MM.1S (cell line): ENCODE measurements at regions not wholly inside any gene's neighbourhood (a gene's known extent, or its start where the extent isn't known, plus 50 kb on each side); places are given as distances from the start of the nearest gene placed in this dataset.

ENCODE experiments used
- DNase-seq: peaks from one replicate; pipeline ENCODE4 v3.0.0-alpha.2; 2015
- H2AFZ ChIP-seq: fragments of 300-600 bp; sonication (generic); 2 replicates; pipeline ENCODE4 v1.6.0; 2016; ENCODE audit warnings: antibody characterized with exemption, low read length
- H3F3A ChIP-seq: fragments of 300-600 bp; sonication (generic); 2 replicates; pipeline ENCODE4 v1.6.1; 2016; ENCODE audit warnings: mild to moderate bottlenecking, antibody characterized with exemption, low read length, moderate library complexity, mixed read lengths; ENCODE audit not compliant: insufficient read depth
- H3K27ac ChIP-seq: fragments of 300-600 bp; sonication (generic); 2 replicates; pipeline ENCODE4 v1.5.1; 2016; ENCODE audit warnings: mild to moderate bottlenecking, low read length
- H3K27me3 ChIP-seq: fragments of 300-600 bp; sonication (generic); replicated peaks from 2 replicates; pipeline ENCODE4 v1.6.0; 2016; ENCODE audit warnings: low read length; ENCODE audit not compliant: insufficient read depth
- H3K36me3 ChIP-seq: fragments of 300-600 bp; sonication (generic); replicated peaks from 2 replicates; pipeline ENCODE4 v1.6.1; 2016; ENCODE audit warnings: mild to moderate bottlenecking, low read length, mixed read lengths; ENCODE audit not compliant: insufficient read depth
- H3K4me1 ChIP-seq: fragments of 300-600 bp; sonication (generic); 2 replicates; pipeline ENCODE4 v1.6.1; 2016; ENCODE audit warnings: low read length, mixed read lengths
- H3K4me2 ChIP-seq: fragments of 300-600 bp; sonication (generic); 2 replicates; pipeline ENCODE4 v1.6.0; 2016; ENCODE audit warnings: low read depth, low read length
- H3K4me3 ChIP-seq: fragments of 300-600 bp; sonication (generic); 2 replicates; pipeline ENCODE4 v1.5.1; 2016; ENCODE audit warnings: low read length, mixed read lengths
- H3K79me2 ChIP-seq: fragments of 300-600 bp; sonication (generic); 2 replicates; pipeline ENCODE4 v1.6.1; 2016; ENCODE audit warnings: mixed run types, low read length, mixed read lengths
- H3K9ac ChIP-seq: fragments of 300-600 bp; sonication (generic); 2 replicates; pipeline ENCODE4 v1.6.1; 2016; ENCODE audit warnings: low read length, mixed read lengths
- H3K9me2 ChIP-seq: fragments of 300-600 bp; sonication (generic); replicated peaks from 2 replicates; pipeline ENCODE4 v1.6.1; 2016; ENCODE audit warnings: mild to moderate bottlenecking, low read length, mixed read lengths; ENCODE audit not compliant: insufficient read depth
- H3K9me3 ChIP-seq: fragments of 300-600 bp; sonication (generic); replicated peaks from 2 replicates; pipeline ENCODE4 v1.6.1; 2016; ENCODE audit warnings: mild to moderate bottlenecking, low read length, mixed read lengths; ENCODE audit not compliant: insufficient read depth
- H4K20me1 ChIP-seq: fragments of 300-600 bp; sonication (generic); 2 replicates; pipeline ENCODE4 v1.6.1; 2016; ENCODE audit warnings: mild to moderate bottlenecking, low read length, moderate library complexity, mixed read lengths; ENCODE audit not compliant: insufficient read depth
- EZH2 ChIP-seq: fragments of 300-600 bp; sonication (generic); optimal IDR thresholded peaks from 2 replicates; pipeline ENCODE3; 2017; ENCODE audit warnings: low read depth, mild to moderate bottlenecking, antibody characterized with exemption, low read length, mixed read lengths
- EZH2phosphoT487 ChIP-seq: fragments of 300-600 bp; sonication (generic); IDR thresholded peaks from 2 replicates; pipeline ENCODE4 v1.6.1; 2018; ENCODE audit warnings: antibody characterized with exemption, low read length
- TF ChIP-seq, protein P1 (sequence below): fragments of 300-600 bp; sonication (generic); IDR thresholded peaks from 2 replicates; pipeline ENCODE4 v1.5.1; 2016; ENCODE audit warnings: antibody characterized with exemption, low read length, mixed read lengths

DNA sequence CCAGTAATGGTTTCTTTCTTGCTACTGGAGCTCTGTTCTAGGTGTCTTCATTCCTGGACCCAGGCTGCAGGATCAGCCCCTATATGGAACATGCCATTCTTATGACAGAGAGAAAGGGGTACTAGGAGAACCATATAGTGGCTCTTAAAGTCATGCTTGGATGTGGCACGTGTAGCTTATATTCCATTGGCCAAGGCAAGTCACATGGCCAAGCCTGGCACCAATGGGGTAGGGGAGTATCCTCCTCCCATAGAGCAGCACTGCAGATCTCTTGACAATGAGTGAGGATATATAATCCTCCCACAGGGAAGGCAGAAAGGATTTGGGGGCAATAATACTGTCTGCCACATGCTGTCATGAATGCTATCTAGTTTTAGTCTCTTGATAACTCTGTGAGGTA lies 193.3 kb downstream of the PALM2AKAP2 start:
- no peaks in the 10 kb centered on the region for H3K79me2 ChIP-seq
- H3K36me3 ChIP-seq: no peaks in the 10 kb centered on the region
- no peak for DNase-seq
- no peaks in the 10 kb centered on the region for H3K9me3 ChIP-seq
- peak overlapping the region; percentile 63 for H3K4me2 ChIP-seq
- no peaks in the 10 kb centered on the region for H3K9me2 ChIP-seq
- peaks cover 18% of the 10 kb centered on the region for H3F3A ChIP-seq
- H3K27ac ChIP-seq: peak overlapping the region; percentile 75; the same call in 1 of the 2 replicates
- H2AFZ ChIP-seq: 0 out of 2 replicates have a peak overlapping the region, but pooled peaks have one; percentile 51
- H3K27me3 ChIP-seq: no peaks in the 10 kb centered on the region
- TF ChIP-seq, protein P1, sequence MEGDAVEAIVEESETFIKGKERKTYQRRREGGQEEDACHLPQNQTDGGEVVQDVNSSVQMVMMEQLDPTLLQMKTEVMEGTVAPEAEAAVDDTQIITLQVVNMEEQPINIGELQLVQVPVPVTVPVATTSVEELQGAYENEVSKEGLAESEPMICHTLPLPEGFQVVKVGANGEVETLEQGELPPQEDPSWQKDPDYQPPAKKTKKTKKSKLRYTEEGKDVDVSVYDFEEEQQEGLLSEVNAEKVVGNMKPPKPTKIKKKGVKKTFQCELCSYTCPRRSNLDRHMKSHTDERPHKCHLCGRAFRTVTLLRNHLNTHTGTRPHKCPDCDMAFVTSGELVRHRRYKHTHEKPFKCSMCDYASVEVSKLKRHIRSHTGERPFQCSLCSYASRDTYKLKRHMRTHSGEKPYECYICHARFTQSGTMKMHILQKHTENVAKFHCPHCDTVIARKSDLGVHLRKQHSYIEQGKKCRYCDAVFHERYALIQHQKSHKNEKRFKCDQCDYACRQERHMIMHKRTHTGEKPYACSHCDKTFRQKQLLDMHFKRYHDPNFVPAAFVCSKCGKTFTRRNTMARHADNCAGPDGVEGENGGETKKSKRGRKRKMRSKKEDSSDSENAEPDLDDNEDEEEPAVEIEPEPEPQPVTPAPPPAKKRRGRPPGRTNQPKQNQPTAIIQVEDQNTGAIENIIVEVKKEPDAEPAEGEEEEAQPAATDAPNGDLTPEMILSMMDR: no peak
- TF ChIP-seq EZH2phosphoT487 (no peak), EZH2 (no peak)
- H3K9ac ChIP-seq: no peak overlapping the region
- no peak overlapping the region for H3K4me3 ChIP-seq
- H3K4me1 ChIP-seq: peaks cover 53% of the 10 kb centered on the region
- no peaks in the 10 kb centered on the region for H4K20me1 ChIP-seq

- TF ChIP-seq EZH2 (no peak), EZH2phosphoT487 (no peak)
- TF ChIP-seq, protein P1: no peak
- peak overlapping the region; percentile 51 for H2AFZ ChIP-seq
- DNase-seq: peak; percentile 80
- H3K4me1 ChIP-seq: peaks cover 43% of the 10 kb centered on the region
- H3K9me3 ChIP-seq: no peaks in the 10 kb centered on the region
- H3K9me2 ChIP-seq: no peaks in the 10 kb centered on the region
- peak overlapping the region; percentile 11 for H3K4me3 ChIP-seq
- no peaks in the 10 kb centered on the region for H4K20me1 ChIP-seq
- peak overlapping the region; percentile 75 for H3K27ac ChIP-seq
- H3K79me2 ChIP-seq: no peaks in the 10 kb centered on the region
- H3K9ac ChIP-seq: peak overlapping the region; percentile 37; the same call in 1 of the 2 replicates
- no peaks in the 10 kb centered on the region for H3K36me3 ChIP-seq
- peaks cover 14% of the 10 kb centered on the region for H3F3A ChIP-seq
- no peaks in the 10 kb centered on the region for H3K27me3 ChIP-seq
- peak overlapping the region; percentile 63 for H3K4me2 ChIP-seq
Measured at GRCh38 chr9:109974143-109974917, 194.3 kb downstream of the PALM2AKAP2 start.

GRCh38 chr9:109974918-109975276 lies 194.9 kb downstream of the PALM2AKAP2 start:
- DNase-seq: no peak
- H3K4me3 ChIP-seq: peak overlapping the region; percentile 11
- peak overlapping the region; percentile 63 for H3K4me2 ChIP-seq
- H3K27ac ChIP-seq: peak overlapping the region; percentile 75
- no peak for TF ChIP-seq EZH2
- no peak for TF ChIP-seq EZH2phosphoT487
- TF ChIP-seq, protein P1: no peak
- H3K9ac ChIP-seq: peak overlapping the region; percentile 37; the same call in 1 of the 2 replicates
- peaks cover 14% of the 10 kb centered on the region for H3F3A ChIP-seq
- H3K79me2 ChIP-seq: no peaks in the 10 kb centered on the region
- H3K4me1 ChIP-seq: peaks cover 38% of the 10 kb centered on the region
- H4K20me1 ChIP-seq: no peaks in the 10 kb centered on the region
- H3K36me3 ChIP-seq: no peaks in the 10 kb centered on the region
- H3K27me3 ChIP-seq: no peaks in the 10 kb centered on the region
- no peaks in the 10 kb centered on the region for H3K9me2 ChIP-seq
- no peaks in the 10 kb centered on the region for H3K9me3 ChIP-seq
- peak overlapping the region; percentile 51 for H2AFZ ChIP-seq
